OCI-LY1 (cell line): ENCODE measurements at regions not wholly inside any gene's neighbourhood (a gene's known extent, or its start where the extent isn't known, plus 50 kb on each side); places are given as distances from the start of the nearest gene placed in this dataset.

Experiments
- CTCF ChIP-seq: fragments of 200-600 bp; sonication (generic), shearing (Covaris generic); IDR thresholded peaks from 2 replicates; pipeline ENCODE4 v1.5.1; 2017; ENCODE audit warnings: mild to moderate bottlenecking, antibody characterized with exemption, low read length, moderate library complexity, mixed read lengths
- EZH2 ChIP-seq: fragments of 200-600 bp; sonication (generic), shearing (Covaris generic); IDR thresholded peaks from 2 replicates; pipeline ENCODE4 v1.8.0; 2017; ENCODE audit warnings: borderline replicate concordance, mixed run types, mild to moderate bottlenecking, antibody characterized with exemption, low read length, moderate library complexity, mixed read lengths

GRCh38 chr3:171916888-171917287, 73.7 kb downstream of the TMEM212 start:
- TF ChIP-seq CTCF: no peak
- no peak for TF ChIP-seq EZH2
